GM23338 (cell line): ENCODE measurements at regions not wholly inside any gene's neighbourhood (a gene's known extent, or its start where the extent isn't known, plus 50 kb on each side); places are given as distances from the start of the nearest gene placed in this dataset.

Experiments used
- ATAC-seq: fragments of 200-7000 bp; cut with Tn5 transposase; 3 replicates; pipeline ENCODE4 v1.9.1; 2020
- DNase-seq: peaks from one replicate; pipeline ENCODE4 v3.0.0-alpha.2; 2015; ENCODE audit warnings: low spot score
- H2AFZ ChIP-seq: fragments of 200-600 bp; sonication (generic); 2 replicates; pipeline ENCODE4 v1.8.0; 2016; ENCODE audit warnings: antibody characterized with exemption, mild to moderate bottlenecking, moderate library complexity
- H3F3A ChIP-seq: fragments of 200-600 bp; sonication (generic); replicated peaks from 2 replicates; pipeline ENCODE4 v1.8.0; 2017; ENCODE audit warnings: antibody characterized with exemption, mixed run types, low read depth
- H3K27ac ChIP-seq: fragments of 200-600 bp; sonication (generic); 2 replicates; pipeline ENCODE4 v1.6.1; 2016; ENCODE audit warnings: low read depth
- H3K27me3 ChIP-seq: fragments of 200-600 bp; sonication (generic); 2 replicates; pipeline ENCODE4 v1.8.0; 2016; ENCODE audit warnings: mild to moderate bottlenecking, mixed run types, moderate library complexity; ENCODE audit not compliant: insufficient read depth
- H3K36me3 ChIP-seq: fragments of 200-600 bp; sonication (generic); 2 replicates; pipeline ENCODE4 v1.8.0; 2016; ENCODE audit warnings: mild to moderate bottlenecking; ENCODE audit not compliant: insufficient read depth
- H3K4me1 ChIP-seq: fragments of 200-600 bp; sonication (generic); 2 replicates; pipeline ENCODE4 v1.8.0; 2016; ENCODE audit warnings: mild to moderate bottlenecking, moderate library complexity; ENCODE audit not compliant: insufficient read depth
- H3K4me2 ChIP-seq: fragments of 200-600 bp; sonication (generic); 2 replicates; pipeline ENCODE4 v1.7.1; 2017; ENCODE audit warnings: mixed run types
- H3K4me3 ChIP-seq: fragments of 200-600 bp; sonication (generic); 2 replicates; pipeline ENCODE4 v1.6.1; 2016; ENCODE audit warnings: mixed run types
- H3K79me2 ChIP-seq: fragments of 200-600 bp; sonication (generic); replicated peaks from 2 replicates; pipeline ENCODE4 v1.8.0; 2017; ENCODE audit warnings: mild to moderate bottlenecking; ENCODE audit not compliant: insufficient read depth
- H3K9me2 ChIP-seq: fragments of 200-600 bp; sonication (generic); 2 replicates; pipeline ENCODE4 v1.8.0; 2017; ENCODE audit not compliant: insufficient read depth
- H4K20me1 ChIP-seq: fragments of 200-600 bp; sonication (generic); replicated peaks from 2 replicates; pipeline ENCODE4 v1.8.0; 2017; ENCODE audit warnings: mild to moderate bottlenecking; ENCODE audit not compliant: insufficient read depth
- H3K27ac Mint-ChIP-seq: 2 replicates; pipeline ENCODE4 v1.8.0; 2020; ENCODE audit warnings: inconsistent platforms, mild to moderate bottlenecking, moderate library complexity, mixed read lengths
- H3K27me3 Mint-ChIP-seq: 3 replicates; pipeline ENCODE4 v1.8.0; 2022; ENCODE audit warnings: low read depth, mild to moderate bottlenecking, moderate library complexity, mixed read lengths, inconsistent platforms; ENCODE audit not compliant: insufficient read depth, poor library complexity
- H3K36me3 Mint-ChIP-seq: 3 replicates; pipeline ENCODE4 v1.8.0; 2021; ENCODE audit warnings: low read depth, mild to moderate bottlenecking, inconsistent platforms, moderate library complexity, mixed read lengths
- H3K4me1 Mint-ChIP-seq: 3 replicates; pipeline ENCODE4 v1.8.0; 2020; ENCODE audit warnings: mild to moderate bottlenecking, inconsistent platforms, mixed read lengths
- H3K4me3 Mint-ChIP-seq: 3 replicates; pipeline ENCODE4 v1.8.0; 2021; ENCODE audit warnings: moderate library complexity, mild to moderate bottlenecking, inconsistent platforms, mixed read lengths
- H3K9me3 Mint-ChIP-seq: 3 replicates; pipeline ENCODE4 v1.8.0; 2020; ENCODE audit warnings: moderate library complexity, mild to moderate bottlenecking, inconsistent platforms, mixed read lengths
- CREB1 ChIP-seq: fragments of 250-450 bp; sonication (Bioruptor Pico); IDR thresholded peaks from 2 replicates; pipeline ENCODE4 v1.5.0; 2020; ENCODE audit warnings: low read depth, mild to moderate bottlenecking, moderate library complexity
- ETS1 ChIP-seq: IDR thresholded peaks from 2 replicates; pipeline ENCODE4 v1.6.1; 2016; ENCODE audit warnings: antibody characterized with exemption
- EZH2phosphoT487 ChIP-seq: fragments of 200-600 bp; sonication (generic); IDR thresholded peaks from one replicate; pipeline ENCODE4 v1.8.1; 2018; ENCODE audit warnings: antibody characterized with exemption; ENCODE audit not compliant: unreplicated experiment
- NANOG ChIP-seq: IDR thresholded peaks from 2 replicates; pipeline ENCODE4 v1.6.1; 2016; ENCODE audit warnings: antibody characterized with exemption, borderline replicate concordance
- POLR2AphosphoS5 ChIP-seq: IDR thresholded peaks from 2 replicates; pipeline ENCODE4 v1.6.1; 2016; ENCODE audit warnings: antibody characterized with exemption, low read depth
- REST ChIP-seq: IDR thresholded peaks from one replicate; pipeline ENCODE4 v1.6.1; 2018; ENCODE audit warnings: antibody characterized with exemption; ENCODE audit not compliant: unreplicated experiment
- ZNF462 ChIP-seq: fragments of 250-450 bp; sonication (Bioruptor Pico); IDR thresholded peaks from 2 replicates; pipeline ENCODE4 v1.5.0; 2020; ENCODE audit warnings: mild to moderate bottlenecking, moderate library complexity

GRCh38 chr20:53725575-53725970, 131.9 kb upstream of the ZNF217 start:
- no peaks in the 10 kb centered on the region for H4K20me1 ChIP-seq
- H3K36me3 ChIP-seq = no peaks in the 10 kb centered on the region
- H3K27me3 Mint-ChIP-seq = peaks cover 1% of the 10 kb centered on the region
- no peak for TF ChIP-seq ZNF462 (CRISPR knock-in tag)
- no peak for TF ChIP-seq NANOG
- no peak for TF ChIP-seq ETS1
- TF ChIP-seq POLR2AphosphoS5 = no peak
- TF ChIP-seq CREB1 (CRISPR knock-in tag) = no peak
- TF ChIP-seq REST = no peak
- TF ChIP-seq EZH2phosphoT487 = no peak
- H3K4me1 ChIP-seq = peaks cover 3% of the 10 kb centered on the region; the same call in 1 of the 2 replicates
- H3K36me3 Mint-ChIP-seq = no peaks in the 10 kb centered on the region
- H3K9me2 ChIP-seq = no peaks in the 10 kb centered on the region
- H3K79me2 ChIP-seq = no peaks in the 10 kb centered on the region
- no peak overlapping the region for H3K4me2 ChIP-seq
- H3K4me1 Mint-ChIP-seq = peaks cover 7% of the 10 kb centered on the region
- DNase-seq = no peak
- no peak overlapping the region for H3K27ac Mint-ChIP-seq
- no peak overlapping the region for H3K4me3 ChIP-seq
- H2AFZ ChIP-seq = peak overlapping the region; percentile 88; the same call in 1 of the 2 replicates
- ATAC-seq = no peak
- no peak overlapping the region for H3K4me3 Mint-ChIP-seq
- H3K27me3 ChIP-seq = no peaks in the 10 kb centered on the region
- no peaks in the 10 kb centered on the region for H3K9me3 Mint-ChIP-seq
- no peak overlapping the region for H3K27ac ChIP-seq
- 0 out of 2 replicates have a peak, but pooled peaks cover 2% of the 10 kb centered on the region for H3F3A ChIP-seq
